Hypothalamus (tissue), 51 donors: ENCODE measurements at regions not wholly inside any gene's neighbourhood (a gene's known extent, or its start where the extent isn't known, plus 50 kb on each side); places are given as distances from the start of the nearest gene placed in this dataset.

Experiments
- DNase-seq, 51 donors: peaks; one replicate each; lab custom pipeline; 2025; lab: John Stamatoyannopoulos, UW

GRCh38 chr3:99384596-99384995 lies 253.8 kb upstream of the COL8A1 start:
- DNase-seq = no peak

- DNase-seq = no peak
Observed at GRCh38 chr3:99376926-99377325, 261.5 kb upstream of the COL8A1 start.

GRCh38 chr3:99373846-99374210 lies 264.6 kb upstream of the COL8A1 start:
- no peak for DNase-seq

- DNase-seq = no peak
Observed at GRCh38 chr3:99373088-99373845, 265.1 kb upstream of the COL8A1 start.

- no peak for DNase-seq
Observed at GRCh38 chr3:99366663-99367429, 271.5 kb upstream of the COL8A1 start.

- DNase-seq = no peak
Observed at GRCh38 chr3:99365979-99366378, 272.4 kb upstream of the COL8A1 start.

- DNase-seq = no peak
Observed at GRCh38 chr3:99365396-99365795, 273.0 kb upstream of the COL8A1 start.

GRCh38 chr3:99357131-99357530 lies 281.3 kb upstream of the COL8A1 start:
- DNase-seq = no peak

GRCh38 chr3:99356696-99357095 lies 281.7 kb upstream of the COL8A1 start:
- DNase-seq = no peak

- no peak for DNase-seq
Observed at GRCh38 chr3:99355465-99355864, 282.9 kb upstream of the COL8A1 start.

GRCh38 chr3:99352811-99353210 lies 285.6 kb upstream of the COL8A1 start:
- no peak for DNase-seq

GRCh38 chr3:99351122-99351521 lies 287.3 kb upstream of the COL8A1 start:
- DNase-seq = no peak

- no peak for DNase-seq
Observed at GRCh38 chr3:99348451-99348850, 289.9 kb upstream of the COL8A1 start.

GRCh38 chr3:99344216-99344615 lies 294.2 kb upstream of the COL8A1 start:
- DNase-seq = no peak

- no peak for DNase-seq
Observed at GRCh38 chr3:99342383-99342782, 296.0 kb upstream of the COL8A1 start.

- DNase-seq = no peak
Observed at GRCh38 chr3:99339222-99339621, 299.2 kb upstream of the COL8A1 start.

GRCh38 chr3:99332718-99333117 lies 305.7 kb upstream of the COL8A1 start:
- no peak for DNase-seq

GRCh38 chr3:99332276-99332675 lies 306.1 kb upstream of the COL8A1 start:
- no peak for DNase-seq

GRCh38 chr3:99330924-99331532 lies 307.4 kb upstream of the COL8A1 start:
- DNase-seq = no peak

- DNase-seq = no peak
Observed at GRCh38 chr3:99330281-99330680, 308.1 kb upstream of the COL8A1 start.

GRCh38 chr3:99325402-99325801 lies 313.0 kb upstream of the COL8A1 start:
- no peak for DNase-seq
